Stomach smooth muscle (tissue), 2 donors: ENCODE measurements at regions not wholly inside any gene's neighbourhood (a gene's known extent, or its start where the extent isn't known, plus 50 kb on each side); places are given as distances from the start of the nearest gene placed in this dataset.
A peak's percentile ranks its signal among the peaks of the same experiment; 100 is the strongest.

Experiments used
- H3K27ac ChIP-seq: one replicate; pipeline ENCODE4 v1.7.0; 2013; ENCODE audit warnings: mild to moderate bottlenecking, low read length, inconsistent platforms
- H3K27me3 ChIP-seq, 2 donors: one replicate each; pipeline ENCODE4 v1.7.0; 2013; ENCODE audit warnings: low read length in 2 of 2; ENCODE audit not compliant: insufficient read depth in 2 of 2, control insufficient read depth in 1 of 2
- H3K36me3 ChIP-seq, 2 donors: one replicate each; pipeline ENCODE4 v1.7.0; 2013; ENCODE audit warnings: low read length in 2 of 2; ENCODE audit not compliant: control insufficient read depth in 2 of 2, insufficient read depth in 2 of 2
- H3K4me1 ChIP-seq: one replicate; pipeline ENCODE4 v1.7.0; 2013; ENCODE audit warnings: low read length; ENCODE audit not compliant: control insufficient read depth, insufficient read depth
- H3K4me3 ChIP-seq, 2 donors: one replicate each; pipeline ENCODE4 v1.7.0; 2013; ENCODE audit warnings: low read length in 2 of 2
- H3K9ac ChIP-seq, 2 donors: one replicate each; pipeline ENCODE4 v1.7.0; 2013; ENCODE audit warnings: low read length in 2 of 2, mild to moderate bottlenecking in 1 of 2
- H3K9me3 ChIP-seq, 2 donors: one replicate each; pipeline ENCODE4 v1.7.0; 2013; ENCODE audit warnings: low read length in 2 of 2; ENCODE audit not compliant: control insufficient read depth in 2 of 2
- donor health status: healthy.
- donor health status: Pancreatic carcinoma.

DNA sequence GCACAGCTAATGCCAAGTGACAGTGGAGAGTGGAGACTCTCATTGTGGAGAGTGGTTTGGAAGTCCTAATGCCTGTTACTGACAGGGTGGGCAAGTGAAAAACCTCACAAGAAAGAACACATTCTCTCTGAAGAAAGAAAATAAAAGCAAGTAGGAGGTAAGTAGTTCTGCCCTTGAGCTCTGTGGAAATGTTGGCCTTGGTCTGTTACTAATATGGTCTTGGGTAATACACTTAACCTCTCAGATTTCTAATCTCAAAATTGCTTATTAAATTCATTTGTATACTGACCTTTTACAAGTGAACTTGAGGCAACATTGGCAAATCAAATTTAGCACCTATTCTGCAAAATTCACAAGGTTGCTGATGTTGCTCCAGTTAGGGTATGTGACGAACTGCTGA lies 291.6 kb upstream of the CBLB start:
- H3K36me3 ChIP-seq: no peaks in the 10 kb centered on the region
- peaks cover 0 to 2% of the 10 kb centered on the region in 2 donors for H3K9me3 ChIP-seq
- H3K27ac ChIP-seq: no peak overlapping the region
- H3K4me1 ChIP-seq: no peaks in the 10 kb centered on the region
- H3K27me3 ChIP-seq: no peaks in the 10 kb centered on the region
- no peak overlapping the region for H3K4me3 ChIP-seq
- no peak overlapping the region for H3K9ac ChIP-seq

- Histone ChIP-seq H3K9me3 (peaks cover 0 to 2% of the 10 kb centered on the region in 2 donors), H3K27me3 (no peaks in the 10 kb centered on the region), H3K4me1 (no peaks in the 10 kb centered on the region), H3K9ac (no peak overlapping the region), H3K36me3 (no peaks in the 10 kb centered on the region), H3K4me3 (no peak overlapping the region), H3K27ac (no peak overlapping the region)
Measured at GRCh38 chr3:106161246-106161645, 292.4 kb upstream of the CBLB start.

GRCh38 chr3:106167728-106168127 lies 298.9 kb upstream of the CBLB start:
- no peak overlapping the region for H3K9ac ChIP-seq
- no peak overlapping the region for H3K4me3 ChIP-seq
- H3K27ac ChIP-seq: no peak overlapping the region
- no peaks in the 10 kb centered on the region for H3K27me3 ChIP-seq
- H3K4me1 ChIP-seq: no peaks in the 10 kb centered on the region
- H3K36me3 ChIP-seq: no peaks in the 10 kb centered on the region
- no peaks in the 10 kb centered on the region for H3K9me3 ChIP-seq

DNA sequence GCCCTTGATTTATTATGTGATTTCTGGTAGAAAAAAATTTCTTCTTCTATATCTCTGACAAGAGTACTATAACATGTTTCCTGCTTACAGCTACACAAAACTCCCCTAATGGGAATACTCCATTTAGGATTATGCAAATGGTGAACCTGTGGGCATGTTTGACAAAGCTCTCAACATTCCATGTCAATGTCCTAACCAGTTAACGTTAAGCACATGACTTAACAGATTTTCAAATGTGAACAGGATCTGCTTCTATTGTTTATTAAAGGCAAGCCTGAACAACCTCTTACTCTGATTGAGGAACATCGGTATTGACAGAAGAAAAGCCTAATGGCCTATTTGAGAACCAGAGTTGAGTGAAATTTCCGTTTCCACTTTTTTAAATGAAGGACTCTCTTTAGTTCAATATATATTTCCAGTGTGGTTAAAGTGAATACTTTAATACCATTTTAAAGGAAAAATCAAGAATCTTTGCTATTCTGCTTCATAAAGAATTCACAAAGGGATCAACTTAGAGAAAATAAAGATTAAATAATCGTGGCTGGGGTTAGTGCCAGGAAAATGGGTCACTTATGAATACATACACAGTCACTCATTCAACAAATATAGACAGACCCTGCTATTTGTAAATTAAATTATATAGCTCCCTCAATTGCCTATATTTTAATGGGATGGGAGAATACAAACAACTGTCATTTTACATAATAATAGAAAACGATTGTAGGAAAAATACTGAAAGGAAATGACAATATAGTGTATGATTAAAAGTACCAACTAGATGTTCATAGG lies 300.3 kb upstream of the CBLB start:
- Histone ChIP-seq H3K27me3 (no peaks in the 10 kb centered on the region), H3K4me1 (no peaks in the 10 kb centered on the region), H3K27ac (no peak overlapping the region), H3K9me3 (no peaks in the 10 kb centered on the region), H3K36me3 (no peaks in the 10 kb centered on the region), H3K4me3 (no peak overlapping the region), H3K9ac (no peak overlapping the region)

- H3K27ac ChIP-seq: no peak overlapping the region
- H3K9ac ChIP-seq: no peak overlapping the region
- H3K9me3 ChIP-seq: no peaks in the 10 kb centered on the region
- no peak overlapping the region for H3K4me3 ChIP-seq
- H3K36me3 ChIP-seq: no peaks in the 10 kb centered on the region
- H3K27me3 ChIP-seq: no peaks in the 10 kb centered on the region
- no peaks in the 10 kb centered on the region for H3K4me1 ChIP-seq
Measured at GRCh38 chr3:106170636-106171035, 301.8 kb upstream of the CBLB start.

GRCh38 chr3:106172101-106172500 lies 303.3 kb upstream of the CBLB start:
- H3K9ac ChIP-seq: no peak overlapping the region
- H3K27ac ChIP-seq: no peak overlapping the region
- H3K27me3 ChIP-seq: no peaks in the 10 kb centered on the region
- H3K4me1 ChIP-seq: no peaks in the 10 kb centered on the region
- no peaks in the 10 kb centered on the region for H3K9me3 ChIP-seq
- H3K36me3 ChIP-seq: no peaks in the 10 kb centered on the region
- no peak overlapping the region for H3K4me3 ChIP-seq

DNA sequence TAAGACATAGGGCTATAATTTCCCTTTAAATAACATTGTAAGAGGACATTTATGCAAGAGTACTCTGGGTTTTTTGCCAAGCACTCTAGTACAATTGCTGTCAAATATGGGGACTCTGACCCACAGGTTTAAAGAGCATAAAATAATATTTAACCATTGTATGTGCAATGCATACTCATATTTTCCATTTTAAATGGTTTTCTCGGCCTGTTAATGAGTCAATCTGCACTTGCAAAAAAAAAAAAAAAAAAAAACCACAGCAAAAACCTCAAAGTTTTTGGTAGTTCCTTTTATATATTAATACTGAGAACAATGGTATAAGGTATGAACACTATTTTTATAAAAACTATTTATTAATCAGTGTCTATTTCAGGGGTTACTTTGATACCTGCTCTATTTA lies 304.0 kb upstream of the CBLB start:
- Histone ChIP-seq H3K9ac (no peak overlapping the region), H3K27ac (no peak overlapping the region), H3K4me1 (no peaks in the 10 kb centered on the region), H3K27me3 (no peaks in the 10 kb centered on the region), H3K9me3 (no peaks in the 10 kb centered on the region), H3K36me3 (no peaks in the 10 kb centered on the region), H3K4me3 (no peak overlapping the region)

- Histone ChIP-seq H3K4me3 (no peak overlapping the region), H3K9me3 (no peaks in the 10 kb centered on the region), H3K9ac (no peak overlapping the region), H3K27me3 (no peaks in the 10 kb centered on the region), H3K27ac (no peak overlapping the region), H3K4me1 (no peaks in the 10 kb centered on the region), H3K36me3 (no peaks in the 10 kb centered on the region)
Measured at GRCh38 chr3:106175276-106175675, 306.5 kb upstream of the CBLB start.

DNA sequence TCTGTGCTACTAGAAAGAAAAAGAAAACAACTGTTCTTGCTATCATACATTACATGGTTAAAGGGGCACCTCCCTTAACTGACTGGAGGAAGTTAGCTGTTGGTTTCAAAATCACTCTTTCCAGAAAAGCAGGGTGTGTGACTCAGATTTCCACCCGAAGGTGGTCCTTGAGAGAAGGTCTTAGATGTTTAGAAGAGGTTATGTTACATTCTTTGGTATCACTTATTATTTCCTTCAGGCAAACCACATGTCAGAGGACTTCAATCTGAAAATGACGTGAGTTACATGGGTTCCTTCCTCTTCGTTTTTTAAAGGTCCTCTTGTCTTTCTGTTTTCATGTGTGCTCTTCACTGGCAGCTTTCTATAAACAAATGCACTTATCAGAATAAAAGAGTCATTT lies 307.9 kb upstream of the CBLB start:
- no peak overlapping the region for H3K9ac ChIP-seq
- H3K4me1 ChIP-seq: no peaks in the 10 kb centered on the region
- H3K9me3 ChIP-seq: no peaks in the 10 kb centered on the region
- no peaks in the 10 kb centered on the region for H3K27me3 ChIP-seq
- H3K27ac ChIP-seq: no peak overlapping the region
- H3K4me3 ChIP-seq: peak overlapping the region in 1 of 2 donors; percentile 47
- no peaks in the 10 kb centered on the region for H3K36me3 ChIP-seq

GRCh38 chr3:106182950-106183511 lies 314.2 kb upstream of the CBLB start:
- Histone ChIP-seq H3K27ac (no peak overlapping the region), H3K4me1 (no peaks in the 10 kb centered on the region), H3K9ac (no peak overlapping the region), H3K27me3 (no peaks in the 10 kb centered on the region), H3K9me3 (no peaks in the 10 kb centered on the region), H3K36me3 (no peaks in the 10 kb centered on the region), H3K4me3 (no peak overlapping the region)

DNA sequence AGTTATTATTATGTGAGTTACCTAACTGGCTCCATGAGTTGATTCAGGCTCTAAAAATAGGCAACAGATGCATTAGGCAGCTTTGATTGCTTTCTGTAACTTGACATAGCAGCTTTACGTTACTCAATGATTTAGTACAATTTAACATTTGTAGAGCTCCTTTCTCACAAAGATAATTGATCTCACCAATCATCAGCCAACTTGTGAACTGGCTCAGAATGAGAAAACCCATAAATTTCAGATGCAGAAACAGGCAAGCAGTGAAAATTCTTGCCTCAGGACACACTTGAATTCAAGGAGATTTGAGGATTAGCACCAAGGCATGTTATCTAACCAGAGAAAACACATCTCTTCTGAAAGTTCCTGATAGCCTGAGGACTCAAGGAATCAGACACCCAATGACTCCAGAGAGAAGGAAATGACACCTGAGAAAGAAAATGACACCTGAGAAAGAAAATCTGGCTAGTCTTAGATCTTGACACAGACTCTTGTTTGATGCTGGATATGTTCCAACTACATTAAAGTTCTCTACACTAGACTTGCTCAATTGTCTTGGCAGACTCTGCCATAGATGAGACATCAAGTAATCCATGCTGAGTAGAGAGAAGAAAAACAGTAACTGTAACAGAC lies 315.1 kb upstream of the CBLB start:
- Histone ChIP-seq H3K36me3 (no peaks in the 10 kb centered on the region), H3K4me1 (no peaks in the 10 kb centered on the region), H3K4me3 (no peak overlapping the region), H3K9me3 (no peaks in the 10 kb centered on the region), H3K9ac (no peak overlapping the region), H3K27me3 (no peaks in the 10 kb centered on the region), H3K27ac (no peak overlapping the region)
